ENCODE measurements at regions not wholly inside any gene's neighbourhood (a gene's known extent, or its start where the extent isn't known, plus 50 kb on each side); places are given as distances from the start of the nearest gene placed in this dataset.
"Not testable (repeated sequence)": the region's sequence is repeated elsewhere in the genome, so short reads cannot be mapped to it uniquely, and the experiment has no call there.

DNA sequence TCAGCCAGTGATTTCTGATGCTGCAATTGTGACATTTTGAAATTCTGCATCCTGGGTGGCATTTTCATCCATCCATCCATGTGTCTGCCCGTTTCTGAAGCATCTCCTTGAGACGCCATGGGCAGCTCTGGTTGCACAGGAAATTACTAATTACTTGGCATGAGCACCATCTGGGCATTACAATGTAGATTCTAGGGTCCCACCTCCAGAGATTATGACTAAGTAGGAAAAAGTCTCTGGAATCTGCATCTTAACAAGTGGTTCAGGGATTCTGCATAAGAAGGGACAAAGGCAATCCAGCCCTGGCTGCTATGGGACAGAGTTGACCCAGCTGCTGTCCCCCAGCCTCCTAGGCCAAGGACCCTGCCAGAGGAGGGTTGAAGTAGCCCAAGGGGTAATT lies 65.3 kb downstream of the CUZD1 start:
- no peaks in the 10 kb centered on the region for H3K9me3 ChIP-seq (ENCODE audit: control insufficient read depth, low read length, poor library complexity, severe bottlenecking)
- H3K27ac Mint-ChIP-seq = no peak overlapping the region
- DNase-seq = no peak
- H3K36me3 Mint-ChIP-seq (ENCODE audit: low read depth) = no peaks in the 10 kb centered on the region
- no peaks in the 10 kb centered on the region for H3K4me1 Mint-ChIP-seq
- no peak for ATAC-seq
- peaks cover 39% of the 10 kb centered on the region for H3K27me3 Mint-ChIP-seq
- H3K4me3 Mint-ChIP-seq = no peak overlapping the region

DNA sequence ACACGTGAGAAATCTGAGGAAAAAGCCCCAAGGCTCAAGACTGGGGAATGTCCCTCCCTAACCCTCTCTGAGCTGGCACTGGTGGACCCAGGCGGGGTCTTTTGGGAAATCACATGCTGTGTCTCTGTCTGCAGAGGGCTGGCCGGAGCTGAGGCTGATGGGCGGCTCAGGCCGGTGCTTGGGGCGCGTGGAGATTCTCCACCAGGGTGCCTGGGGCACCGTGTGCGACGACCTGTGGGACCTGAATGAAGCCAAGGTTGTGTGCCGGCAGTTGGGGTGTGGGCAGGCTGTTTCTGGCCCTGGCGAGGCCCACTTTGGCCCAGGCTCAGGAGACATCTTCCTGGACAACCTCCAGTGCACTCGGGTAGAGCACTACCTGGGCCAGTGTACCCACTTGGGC lies 65.7 kb downstream of the CUZD1 start:
- ATAC-seq (no peak), DNase-seq (no peak)
- Mint-ChIP-seq H3K4me3 (no peak overlapping the region), H3K27ac (no peak overlapping the region), H3K36me3 (ENCODE audit: low read depth) (no peaks in the 10 kb centered on the region), H3K4me1 (no peaks in the 10 kb centered on the region), H3K27me3 (peaks cover 40% of the 10 kb centered on the region)
- H3K9me3 ChIP-seq (ENCODE audit: control insufficient read depth, low read length, poor library complexity, severe bottlenecking) = no peaks in the 10 kb centered on the region

DNA sequence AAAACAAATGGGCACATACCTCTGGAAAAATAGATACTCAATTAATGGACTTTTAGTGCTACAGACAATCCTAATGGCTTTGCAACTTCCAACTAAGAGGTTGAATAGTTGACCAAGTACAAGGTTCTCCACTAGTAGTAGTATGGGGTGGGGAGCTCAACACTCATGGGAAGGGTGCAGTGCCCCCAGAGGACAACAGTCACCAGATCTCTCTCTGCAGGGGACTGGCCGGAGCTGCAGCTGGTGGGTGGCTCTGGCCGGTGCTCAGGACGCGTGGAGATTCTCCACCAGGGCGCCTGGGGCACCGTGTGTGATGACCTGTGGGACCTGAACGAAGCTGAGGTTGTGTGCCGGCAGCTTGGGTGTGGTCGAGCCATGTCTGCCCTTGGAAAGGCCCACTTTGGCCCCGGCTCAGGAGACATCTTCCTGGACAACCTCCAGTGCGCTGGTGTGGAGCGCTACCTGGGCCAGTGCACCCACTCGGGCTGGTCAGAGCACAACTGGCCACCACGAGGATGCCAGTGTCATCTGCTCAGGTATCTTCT lies 68.1 kb downstream of the CUZD1 start:
- Mint-ChIP-seq H3K27me3 (peaks cover 34% of the 10 kb centered on the region), H3K4me1 (no peaks in the 10 kb centered on the region), H3K36me3 (ENCODE audit: low read depth) (peaks cover 2% of the 10 kb centered on the region), H3K4me3 (no peak overlapping the region), H3K27ac (no peak overlapping the region)
- no peaks in the 10 kb centered on the region for H3K9me3 ChIP-seq (ENCODE audit: control insufficient read depth, low read length, poor library complexity, severe bottlenecking)
- no peak for DNase-seq
- ATAC-seq = no peak

DNA sequence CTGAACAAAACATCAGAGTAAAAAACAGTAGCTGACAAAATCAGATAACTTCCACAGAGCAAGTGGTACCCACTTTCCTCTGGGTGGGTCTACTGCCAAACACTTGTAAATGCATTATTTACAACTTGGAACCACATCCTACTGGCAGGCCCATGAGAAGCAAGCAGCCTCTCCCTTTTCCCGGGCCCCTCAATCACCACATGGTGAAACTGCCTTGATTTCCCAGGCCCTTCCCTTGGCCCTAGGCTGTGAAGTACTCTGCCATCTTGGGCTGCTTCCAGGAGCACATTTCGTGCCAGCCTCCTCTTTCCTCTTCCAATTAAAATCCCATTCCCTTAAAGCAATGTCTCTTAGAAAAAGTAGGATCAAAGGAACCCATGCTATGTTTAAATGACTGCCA lies 71.4 kb downstream of the CUZD1 start:
- no peak for DNase-seq
- ATAC-seq = no peak
- H3K36me3 Mint-ChIP-seq (ENCODE audit: low read depth) = peaks cover 2% of the 10 kb centered on the region
- H3K4me3 Mint-ChIP-seq = no peak overlapping the region
- H3K4me1 Mint-ChIP-seq = no peaks in the 10 kb centered on the region
- H3K9me3 ChIP-seq (ENCODE audit: control insufficient read depth, low read length, poor library complexity, severe bottlenecking) = no peaks in the 10 kb centered on the region
- H3K27ac Mint-ChIP-seq = no peak overlapping the region
- H3K27me3 Mint-ChIP-seq = peaks cover 45% of the 10 kb centered on the region

DNA sequence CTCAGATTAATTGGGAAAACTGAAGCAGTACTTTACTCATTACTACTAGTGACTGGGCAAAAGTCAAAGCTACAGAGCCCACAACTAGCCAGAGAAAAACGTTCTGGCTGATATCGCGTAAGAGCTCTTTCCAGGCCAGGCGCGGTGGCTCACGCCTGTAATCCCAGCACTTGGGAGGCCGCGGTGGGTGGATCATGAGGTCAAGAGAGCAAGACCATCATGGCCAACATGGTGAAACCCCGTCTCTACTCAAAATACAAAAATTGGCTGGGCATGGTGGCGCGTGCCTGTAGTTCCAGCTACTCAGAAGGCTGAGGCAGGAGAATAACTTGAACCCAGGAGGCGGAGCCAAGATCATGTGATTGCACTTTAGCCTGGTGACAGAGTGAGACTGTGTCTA lies 71.8 kb upstream of the C10orf120 start:
- not testable (repeated sequence) for H3K4me3 Mint-ChIP-seq; DNase-seq; H3K27ac Mint-ChIP-seq; H3K9me3 ChIP-seq (ENCODE audit: control insufficient read depth, low read length, poor library complexity, severe bottlenecking); ATAC-seq; H3K36me3 Mint-ChIP-seq (ENCODE audit: low read depth); H3K4me1 Mint-ChIP-seq
- peaks cover 58% of the 10 kb centered on the region for H3K27me3 Mint-ChIP-seq

DNA sequence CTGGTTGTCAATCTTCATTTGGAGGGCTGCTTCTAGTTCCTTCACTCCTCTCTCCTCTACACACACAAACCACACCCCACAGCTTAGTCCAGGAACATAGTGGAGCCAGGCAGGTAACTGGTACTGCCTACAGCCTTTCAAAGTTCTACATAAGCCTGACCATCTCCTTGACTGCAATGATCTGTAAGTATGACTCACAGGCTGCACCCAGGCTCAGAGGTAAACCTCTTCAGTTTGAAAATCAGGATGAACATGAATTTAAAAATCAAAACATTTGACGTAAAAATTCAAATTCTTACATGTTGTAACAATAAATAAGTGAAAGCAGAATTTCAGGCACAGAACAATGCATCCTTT lies 68.7 kb upstream of the C10orf120 start:
- Mint-ChIP-seq H3K27ac (no peak overlapping the region), H3K27me3 (peaks cover 48% of the 10 kb centered on the region), H3K4me1 (no peaks in the 10 kb centered on the region), H3K4me3 (no peak overlapping the region), H3K36me3 (ENCODE audit: low read depth) (no peaks in the 10 kb centered on the region)
- ATAC-seq (no peak), DNase-seq (no peak)
- H3K9me3 ChIP-seq (ENCODE audit: control insufficient read depth, low read length, poor library complexity, severe bottlenecking) = no peaks in the 10 kb centered on the region

DNA sequence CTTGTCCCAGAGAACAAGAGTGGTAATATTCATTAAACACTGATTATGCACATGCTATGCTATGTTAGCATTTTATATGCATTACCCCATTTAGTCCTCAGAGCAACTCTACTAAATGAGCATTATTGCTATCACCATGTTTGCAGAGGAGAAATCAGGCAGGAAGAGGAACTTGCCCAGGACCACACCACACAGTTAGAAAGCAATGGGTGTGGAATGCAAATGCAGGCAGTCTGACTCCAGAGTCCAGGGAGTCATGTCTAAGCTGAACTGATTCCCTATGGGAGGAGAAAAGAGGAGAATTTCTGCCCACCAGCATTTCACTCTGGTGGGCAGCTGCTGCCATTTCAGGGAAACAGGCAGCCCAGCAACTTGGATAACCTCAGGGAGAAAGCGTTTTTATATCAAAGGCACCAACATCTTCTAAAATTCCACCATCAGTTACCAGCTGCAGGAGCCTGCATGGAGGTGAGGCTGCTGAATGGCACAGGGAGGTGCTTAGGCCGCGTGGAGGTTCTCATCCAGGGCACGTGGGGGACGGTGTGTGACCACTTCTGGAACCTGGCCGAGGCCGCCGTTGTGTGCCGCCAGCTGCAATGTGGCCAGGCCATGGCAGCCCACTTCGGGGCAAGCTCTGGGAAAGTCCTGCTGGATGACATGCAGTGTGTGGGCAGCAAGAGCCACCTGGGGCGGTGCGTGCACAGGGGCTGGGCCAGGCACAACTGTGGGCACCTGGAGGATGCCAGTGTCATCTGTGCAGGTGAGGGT lies 68.2 kb upstream of the C10orf120 start:
- H3K27ac Mint-ChIP-seq = no peak overlapping the region
- no peaks in the 10 kb centered on the region for H3K4me1 Mint-ChIP-seq
- H3K4me3 Mint-ChIP-seq = no peak overlapping the region
- ATAC-seq = no peak
- peaks cover 48% of the 10 kb centered on the region for H3K27me3 Mint-ChIP-seq
- no peak for DNase-seq
- H3K9me3 ChIP-seq (ENCODE audit: control insufficient read depth, low read length, poor library complexity, severe bottlenecking) = no peaks in the 10 kb centered on the region
- no peaks in the 10 kb centered on the region for H3K36me3 Mint-ChIP-seq (ENCODE audit: low read depth)

DNA sequence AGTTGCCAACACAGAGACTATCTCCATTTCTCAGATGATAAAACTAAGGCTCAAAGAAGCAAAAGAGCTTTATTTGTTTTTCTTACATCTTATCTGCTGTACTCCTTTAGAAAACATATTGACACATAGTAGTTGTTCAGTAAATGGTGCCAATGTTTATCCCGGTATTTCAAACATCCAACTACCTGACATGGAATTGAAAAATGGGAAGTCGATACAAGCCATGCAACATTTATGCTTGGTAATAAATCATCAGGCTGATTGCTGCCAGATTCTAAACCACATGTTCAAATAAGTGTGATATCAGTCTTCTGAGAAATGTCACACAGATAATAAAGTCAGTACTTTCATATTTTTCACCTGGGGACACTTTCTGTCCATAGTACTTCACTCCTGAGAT lies 65.8 kb upstream of the C10orf120 start:
- Mint-ChIP-seq H3K4me1 (no peaks in the 10 kb centered on the region), H3K27me3 (peaks cover 39% of the 10 kb centered on the region), H3K36me3 (ENCODE audit: low read depth) (no peaks in the 10 kb centered on the region), H3K27ac (no peak overlapping the region), H3K4me3 (no peak overlapping the region)
- DNase-seq = no peak
- no peaks in the 10 kb centered on the region for H3K9me3 ChIP-seq (ENCODE audit: control insufficient read depth, low read length, poor library complexity, severe bottlenecking)
- no peak for ATAC-seq

DNA sequence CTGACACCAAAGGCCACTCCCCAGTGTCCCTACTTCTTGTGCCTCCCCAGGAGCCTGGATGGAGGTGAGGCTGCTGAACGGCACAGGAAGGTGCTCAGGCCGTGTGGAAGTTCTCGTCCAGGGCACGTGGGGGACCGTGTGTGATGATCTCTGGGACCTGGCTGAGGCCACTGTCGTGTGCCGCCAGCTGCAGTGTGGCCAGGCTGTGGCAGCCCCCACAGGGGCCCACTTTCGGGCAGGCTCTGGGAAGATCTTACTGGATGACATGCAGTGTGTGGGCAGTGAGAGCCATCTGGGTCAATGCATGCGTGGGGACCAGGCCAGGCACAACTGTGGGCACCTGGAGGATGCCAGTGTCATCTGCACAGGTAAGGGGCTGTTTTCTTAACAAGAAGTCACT lies 57.0 kb upstream of the C10orf120 start:
- no peak overlapping the region for H3K4me3 Mint-ChIP-seq
- DNase-seq = no peak

DNA sequence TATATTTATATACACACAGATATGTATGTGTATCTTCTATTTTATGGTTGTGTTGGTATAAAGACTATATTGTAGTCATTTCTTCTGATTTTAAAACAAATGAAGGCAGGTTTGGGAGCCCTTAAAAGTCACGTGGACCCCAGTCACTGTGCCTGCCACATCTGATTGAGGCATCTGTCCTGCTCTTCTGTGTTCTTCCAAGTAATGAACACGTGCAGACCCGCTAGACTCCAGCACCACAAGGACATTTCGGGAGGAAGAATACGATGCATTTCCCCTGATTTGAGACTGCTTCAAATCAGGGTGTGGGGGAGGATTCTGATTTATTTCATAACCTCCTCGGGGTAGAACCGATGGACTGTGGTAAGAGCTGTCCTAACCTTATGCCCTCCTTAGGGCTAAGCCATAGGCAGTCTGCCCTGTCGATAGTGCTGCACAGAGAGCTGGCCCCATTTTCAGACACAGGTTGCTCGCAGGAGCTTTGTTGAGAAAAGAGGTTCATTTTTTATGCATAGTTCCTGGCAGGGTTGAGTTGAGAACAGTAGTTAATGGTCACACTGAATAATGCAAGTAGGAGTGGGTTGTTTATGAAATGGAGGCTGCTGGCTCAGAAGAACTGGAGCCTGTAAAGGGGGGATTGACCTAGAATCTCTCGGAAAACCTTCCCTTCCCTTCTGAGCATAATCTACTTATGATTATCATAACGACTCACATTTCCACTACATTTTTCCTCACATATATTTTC lies 55.0 kb upstream of the C10orf120 start:
- no peaks in the 10 kb centered on the region for H3K4me1 Mint-ChIP-seq
- peaks cover 20% of the 10 kb centered on the region for H3K27me3 Mint-ChIP-seq
- no peaks in the 10 kb centered on the region for H3K36me3 Mint-ChIP-seq (ENCODE audit: low read depth)
- no peak overlapping the region for H3K4me3 Mint-ChIP-seq
- H3K27ac Mint-ChIP-seq = no peak overlapping the region
- H3K9me3 ChIP-seq (ENCODE audit: control insufficient read depth, low read length, poor library complexity, severe bottlenecking) = no peaks in the 10 kb centered on the region
- DNase-seq (no peak), ATAC-seq (no peak)

More for the DNA sequence above, 57.0 kb upstream of the C10orf120 start:
- no peak for ATAC-seq
- Mint-ChIP-seq H3K27ac (no peak overlapping the region), H3K4me1 (no peaks in the 10 kb centered on the region), H3K36me3 (ENCODE audit: low read depth) (no peaks in the 10 kb centered on the region), H3K27me3 (peaks cover 5% of the 10 kb centered on the region)
- no peaks in the 10 kb centered on the region for H3K9me3 ChIP-seq (ENCODE audit: control insufficient read depth, low read length, poor library complexity, severe bottlenecking)

DNA sequence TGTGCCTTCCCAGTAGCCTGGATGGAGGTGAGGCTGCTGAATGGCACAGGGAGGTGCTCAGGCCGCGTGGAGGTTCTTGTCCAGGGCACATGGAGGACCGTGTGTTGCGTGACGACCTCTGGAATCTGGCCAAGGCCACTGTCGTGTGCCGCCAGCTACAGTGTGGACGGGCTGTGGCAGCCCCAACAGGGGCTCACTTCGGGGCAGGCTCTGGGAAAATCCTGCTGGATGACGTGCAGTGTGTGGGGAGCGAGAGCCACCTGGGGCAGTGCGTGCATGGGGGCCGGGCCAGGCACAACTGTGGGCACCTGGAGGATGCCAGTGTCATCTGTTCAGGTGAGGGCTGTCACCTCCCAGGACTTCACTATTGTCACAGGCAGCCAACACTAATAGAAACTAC lies 50.2 kb upstream of the C10orf120 start:
- Mint-ChIP-seq H3K27ac (no peak overlapping the region), H3K36me3 (ENCODE audit: low read depth) (no peaks in the 10 kb centered on the region), H3K4me1 (no peaks in the 10 kb centered on the region), H3K4me3 (no peak overlapping the region), H3K27me3 (peaks cover 40% of the 10 kb centered on the region)
- ATAC-seq (no peak), DNase-seq (no peak)
- H3K9me3 ChIP-seq (ENCODE audit: control insufficient read depth, low read length, poor library complexity, severe bottlenecking) = no peaks in the 10 kb centered on the region
